ENCODE measurements at regions not wholly inside any gene's neighbourhood (a gene's known extent, or its start where the extent isn't known, plus 50 kb on each side); places are given as distances from the start of the nearest gene placed in this dataset.

DNA sequence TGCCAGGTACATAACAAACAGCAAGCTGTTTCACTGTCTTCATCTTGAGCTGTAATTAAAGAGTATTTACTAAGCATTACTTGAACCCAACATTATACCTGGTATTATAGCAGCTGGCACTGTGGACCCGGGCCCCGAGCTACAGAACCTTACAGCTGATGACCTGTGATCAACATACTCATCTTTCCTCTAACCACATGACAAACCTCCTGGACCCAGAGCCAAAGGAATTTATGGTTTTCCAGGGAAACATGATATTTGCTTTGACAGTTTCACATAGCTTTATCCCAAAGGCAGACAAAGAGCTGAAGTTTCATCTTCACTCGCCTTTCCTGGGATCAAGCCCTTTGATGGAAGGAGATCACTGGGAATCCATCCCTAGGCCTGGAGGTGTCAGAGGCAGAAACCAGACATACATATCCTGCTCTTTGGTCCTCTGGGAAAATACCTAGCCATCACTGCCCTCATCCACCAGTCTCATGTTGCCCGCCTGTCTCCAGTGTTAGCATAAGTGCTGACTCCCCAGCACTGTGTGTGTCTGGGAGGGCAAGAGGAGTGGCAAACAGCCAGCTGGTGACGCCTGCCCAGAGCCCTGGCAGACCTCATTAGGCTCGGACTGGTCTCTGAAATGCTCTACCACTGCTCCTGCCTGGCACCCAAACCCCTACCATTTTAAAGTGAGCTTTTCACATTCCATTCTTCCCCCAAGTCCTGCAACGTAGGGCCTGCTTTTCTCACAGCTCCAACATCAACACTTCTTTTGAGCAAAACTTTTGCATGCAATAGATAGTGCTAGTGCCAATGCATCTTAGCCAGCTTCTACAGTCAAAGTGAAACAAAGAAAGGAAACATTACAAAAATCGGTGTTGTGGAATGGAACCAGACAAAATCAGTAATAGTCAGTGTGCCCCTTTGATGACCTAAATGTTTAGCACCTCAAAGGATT lies 138.8 kb upstream of the CTAGE1 start:
- TF ChIP-seq, protein P1, sequence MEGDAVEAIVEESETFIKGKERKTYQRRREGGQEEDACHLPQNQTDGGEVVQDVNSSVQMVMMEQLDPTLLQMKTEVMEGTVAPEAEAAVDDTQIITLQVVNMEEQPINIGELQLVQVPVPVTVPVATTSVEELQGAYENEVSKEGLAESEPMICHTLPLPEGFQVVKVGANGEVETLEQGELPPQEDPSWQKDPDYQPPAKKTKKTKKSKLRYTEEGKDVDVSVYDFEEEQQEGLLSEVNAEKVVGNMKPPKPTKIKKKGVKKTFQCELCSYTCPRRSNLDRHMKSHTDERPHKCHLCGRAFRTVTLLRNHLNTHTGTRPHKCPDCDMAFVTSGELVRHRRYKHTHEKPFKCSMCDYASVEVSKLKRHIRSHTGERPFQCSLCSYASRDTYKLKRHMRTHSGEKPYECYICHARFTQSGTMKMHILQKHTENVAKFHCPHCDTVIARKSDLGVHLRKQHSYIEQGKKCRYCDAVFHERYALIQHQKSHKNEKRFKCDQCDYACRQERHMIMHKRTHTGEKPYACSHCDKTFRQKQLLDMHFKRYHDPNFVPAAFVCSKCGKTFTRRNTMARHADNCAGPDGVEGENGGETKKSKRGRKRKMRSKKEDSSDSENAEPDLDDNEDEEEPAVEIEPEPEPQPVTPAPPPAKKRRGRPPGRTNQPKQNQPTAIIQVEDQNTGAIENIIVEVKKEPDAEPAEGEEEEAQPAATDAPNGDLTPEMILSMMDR (IDR thresholded peaks at IDR 0.05; ENCODE audit: insufficient read depth, low read length, poor library complexity, severe bottlenecking) = no peak
- no peak for TF ChIP-seq EZH2phosphoT487 (conservative IDR thresholded peaks at IDR 0.05; ENCODE audit: low read length)
